Natural killer cell (primary cell): ENCODE measurements at regions not wholly inside any gene's neighbourhood (a gene's known extent, or its start where the extent isn't known, plus 50 kb on each side); places are given as distances from the start of the nearest gene placed in this dataset.
A peak's percentile ranks its signal among the peaks of the same experiment; 100 is the strongest.

Experiments used
- ATAC-seq, 3 donors: fragments of 150-1000 bp in 2 of 3; fragments of 200-7000 bp in 1 of 3; cut with Tn5 transposase; 1 replicate in 1 of 3; 2 replicates in 2 of 3; pipeline ENCODE4 v1.10.0; 2021; ENCODE audit warnings: mild to moderate bottlenecking in 2 of 3, moderate library complexity in 2 of 3
- DNase-seq, 2 donors: peaks; one replicate each; pipeline versions ENCODE4 v3.0.0 to v3.0.0-alpha.2; 2013 to 2021; ENCODE audit warnings: mixed read lengths in 1 of 2
- H3K27ac ChIP-seq: one replicate; pipeline ENCODE4 v1.5.1; 2013; ENCODE audit warnings: mild to moderate bottlenecking, low read length
- H3K27me3 ChIP-seq: one replicate; pipeline ENCODE4 v1.6.1; 2013; ENCODE audit warnings: low read length; ENCODE audit not compliant: control insufficient read depth, insufficient read depth
- H3K36me3 ChIP-seq: one replicate; pipeline ENCODE4 v1.6.1; 2013; ENCODE audit warnings: low read length; ENCODE audit not compliant: control insufficient read depth, insufficient read depth
- H3K4me1 ChIP-seq: one replicate; pipeline ENCODE4 v1.6.1; 2013; ENCODE audit warnings: low read length; ENCODE audit not compliant: control insufficient read depth, insufficient read depth
- H3K4me3 ChIP-seq: one replicate; pipeline ENCODE4 v1.5.1; 2013; ENCODE audit warnings: low read length
- H3K9me3 ChIP-seq: one replicate; pipeline ENCODE4 v1.6.1; 2013; ENCODE audit warnings: low read length; ENCODE audit not compliant: control insufficient read depth, insufficient read depth
- H3K27ac Mint-ChIP-seq, 2 donors: one replicate each; pipeline ENCODE4 v1.8.0; 2022; ENCODE audit warnings: mild to moderate bottlenecking in 2 of 2, mixed read lengths in 2 of 2, moderate library complexity in 1 of 2
- H3K27me3 Mint-ChIP-seq, 2 donors: one replicate each; pipeline ENCODE4 v1.8.0; 2022; ENCODE audit warnings: low read depth in 2 of 2, mixed read lengths in 2 of 2
- H3K36me3 Mint-ChIP-seq: one replicate; pipeline ENCODE4 v1.8.0; 2022; ENCODE audit warnings: mixed read lengths
- H3K4me1 Mint-ChIP-seq, 2 donors: one replicate each; pipeline ENCODE4 v1.8.0; 2022; ENCODE audit warnings: mixed read lengths in 2 of 2
- H3K4me3 Mint-ChIP-seq: one replicate; pipeline ENCODE4 v1.8.0; 2022; ENCODE audit warnings: mild to moderate bottlenecking, moderate library complexity, mixed read lengths
- H3K9me3 Mint-ChIP-seq, 2 donors: one replicate each; pipeline ENCODE4 v1.8.0; 2022; ENCODE audit warnings: mixed read lengths in 2 of 2
- WGBS: methylation state at CpG from one replicate; pipeline ENCODE4 v1.1.7; 2013; ENCODE audit warnings: missing lambda C conversion rate; ENCODE audit not compliant: insufficient coverage; 5-methylcytosine and 5-hydroxymethylcytosine counted together
- intact Hi-C: fragments of 100-400 bp; cut with micrococcal nuclease; formaldehyde crosslinking; loops from one replicate; pipeline ENCODE4 v1.14.2; 2022
- TF ChIP-seq, protein P1 (sequence below): fragments of 200-600 bp; IDR thresholded peaks from one replicate; pipeline ENCODE4 v1.8.0; 2022; ENCODE audit warnings: antibody characterized with exemption

DNA sequence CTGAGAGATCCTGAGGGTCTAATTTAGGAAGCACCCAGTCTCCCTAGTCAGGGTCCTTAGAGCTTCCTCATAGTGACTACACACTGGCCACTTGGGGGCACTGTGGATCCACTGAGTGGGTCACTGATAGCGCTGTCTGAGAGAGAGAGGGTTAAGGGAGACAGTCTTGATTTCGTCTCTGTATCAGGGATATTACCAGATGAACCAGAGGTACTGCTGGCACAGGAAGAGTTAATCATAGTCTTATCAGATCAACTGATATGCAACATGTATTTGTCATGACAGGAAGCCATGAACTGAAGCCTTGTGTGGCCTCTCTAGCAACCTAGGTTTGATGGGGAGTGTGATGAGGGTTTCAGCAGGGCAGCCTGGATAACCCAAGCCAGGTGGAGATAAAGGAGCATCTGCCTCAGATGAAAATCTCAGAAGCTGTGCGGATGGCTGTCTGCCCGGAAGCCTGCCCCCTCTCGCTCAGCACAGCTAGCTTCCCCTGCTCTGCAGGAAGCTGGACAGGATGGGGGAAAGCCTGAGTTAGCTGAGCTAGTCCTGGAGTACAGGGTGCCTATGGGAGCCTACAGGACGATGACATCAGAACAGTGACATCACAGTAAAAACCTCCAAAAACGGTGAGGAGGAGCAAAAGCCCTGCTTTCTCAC is 214.0 kb upstream of the PRSS1 start:
- ATAC-seq (peak; percentile 82 to 94 (median 85)), DNase-seq (peak; percentile 32 to 84)
- no peaks in the 10 kb centered on the region for H3K27me3 ChIP-seq
- H3K4me1 ChIP-seq = peaks cover 10% of the 10 kb centered on the region
- no peak overlapping the region for H3K27ac Mint-ChIP-seq
- no peak overlapping the region for H3K27ac ChIP-seq
- no peaks in the 10 kb centered on the region for H3K9me3 ChIP-seq
- no peaks in the 10 kb centered on the region for H3K9me3 Mint-ChIP-seq
- no peaks in the 10 kb centered on the region for H3K36me3 Mint-ChIP-seq
- peaks cover 0 to 3% of the 10 kb centered on the region in 2 donors for H3K27me3 Mint-ChIP-seq
- WGBS = 6% methylated on average over 7 of the region's 7 CpGs
- no peak overlapping the region for H3K4me3 ChIP-seq
- H3K36me3 ChIP-seq = no peaks in the 10 kb centered on the region
- H3K4me1 Mint-ChIP-seq = peaks cover 7 to 12% of the 10 kb centered on the region in 2 donors
- no peak overlapping the region for H3K4me3 Mint-ChIP-seq
- TF ChIP-seq, protein P1, sequence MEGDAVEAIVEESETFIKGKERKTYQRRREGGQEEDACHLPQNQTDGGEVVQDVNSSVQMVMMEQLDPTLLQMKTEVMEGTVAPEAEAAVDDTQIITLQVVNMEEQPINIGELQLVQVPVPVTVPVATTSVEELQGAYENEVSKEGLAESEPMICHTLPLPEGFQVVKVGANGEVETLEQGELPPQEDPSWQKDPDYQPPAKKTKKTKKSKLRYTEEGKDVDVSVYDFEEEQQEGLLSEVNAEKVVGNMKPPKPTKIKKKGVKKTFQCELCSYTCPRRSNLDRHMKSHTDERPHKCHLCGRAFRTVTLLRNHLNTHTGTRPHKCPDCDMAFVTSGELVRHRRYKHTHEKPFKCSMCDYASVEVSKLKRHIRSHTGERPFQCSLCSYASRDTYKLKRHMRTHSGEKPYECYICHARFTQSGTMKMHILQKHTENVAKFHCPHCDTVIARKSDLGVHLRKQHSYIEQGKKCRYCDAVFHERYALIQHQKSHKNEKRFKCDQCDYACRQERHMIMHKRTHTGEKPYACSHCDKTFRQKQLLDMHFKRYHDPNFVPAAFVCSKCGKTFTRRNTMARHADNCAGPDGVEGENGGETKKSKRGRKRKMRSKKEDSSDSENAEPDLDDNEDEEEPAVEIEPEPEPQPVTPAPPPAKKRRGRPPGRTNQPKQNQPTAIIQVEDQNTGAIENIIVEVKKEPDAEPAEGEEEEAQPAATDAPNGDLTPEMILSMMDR = peak; percentile 58
- intact Hi-C loops = no loop called here

DNA sequence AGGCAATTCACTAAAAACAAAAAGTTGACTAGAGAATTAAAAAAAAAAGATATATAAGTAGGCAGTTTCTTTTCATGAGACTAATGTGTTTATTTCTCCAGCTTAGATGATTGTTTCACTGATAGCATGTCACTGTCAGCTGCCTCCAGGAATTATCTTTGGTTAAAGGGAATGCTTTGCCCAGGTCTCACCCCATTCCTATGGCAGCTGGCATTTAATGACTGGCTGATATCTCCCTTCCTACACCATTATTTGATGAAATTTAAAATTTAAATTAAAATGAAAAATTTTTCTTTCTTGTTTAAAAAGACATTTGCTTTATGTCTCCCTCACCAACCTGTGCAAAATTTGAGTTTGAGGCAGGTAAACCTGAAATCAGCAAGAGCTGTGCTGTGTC is 214.5 kb upstream of the PRSS1 start:
- Mint-ChIP-seq H3K27me3 (peaks cover 0 to 3% of the 10 kb centered on the region in 2 donors), H3K4me1 (peaks cover 7 to 12% of the 10 kb centered on the region in 2 donors), H3K9me3 (no peaks in the 10 kb centered on the region), H3K27ac (no peak overlapping the region), H3K4me3 (no peak overlapping the region), H3K36me3 (no peaks in the 10 kb centered on the region)
- intact Hi-C loops = no loop called here
- TF ChIP-seq, protein P1 = no peak
- DNase-seq (no peak), ATAC-seq (no peak)
- Histone ChIP-seq H3K36me3 (no peaks in the 10 kb centered on the region), H3K27ac (no peak overlapping the region), H3K4me1 (peaks cover 10% of the 10 kb centered on the region), H3K27me3 (no peaks in the 10 kb centered on the region), H3K9me3 (no peaks in the 10 kb centered on the region), H3K4me3 (no peak overlapping the region)

DNA sequence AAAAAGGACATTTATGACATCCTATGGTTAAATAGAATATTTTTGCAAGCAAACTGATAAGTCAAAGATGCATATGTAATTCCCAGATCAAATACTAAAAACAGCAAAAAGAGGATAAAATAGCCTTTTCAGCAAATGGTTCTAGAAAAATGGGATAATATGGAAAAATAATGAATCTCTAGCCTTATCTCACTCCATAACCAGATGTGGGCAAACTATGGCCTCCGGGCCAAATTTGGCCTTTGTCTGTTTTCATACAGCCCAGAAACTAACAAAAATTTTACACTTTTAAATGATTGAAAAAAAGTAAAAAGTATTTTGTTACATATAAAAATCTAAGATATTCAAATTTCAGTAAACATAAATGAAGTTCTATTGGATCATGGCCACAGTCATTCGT is 215.4 kb upstream of the PRSS1 start:
- no peaks in the 10 kb centered on the region for H3K27me3 ChIP-seq
- TF ChIP-seq, protein P1 = no peak
- Mint-ChIP-seq H3K9me3 (no peaks in the 10 kb centered on the region), H3K36me3 (no peaks in the 10 kb centered on the region), H3K4me3 (no peak overlapping the region), H3K4me1 (peaks cover 7 to 12% of the 10 kb centered on the region in 2 donors), H3K27me3 (peaks cover 0 to 3% of the 10 kb centered on the region in 2 donors), H3K27ac (no peak overlapping the region)
- ATAC-seq = no peak
- WGBS = 100% methylated on average over 1 of the region's 2 CpGs
- peaks cover 10% of the 10 kb centered on the region for H3K4me1 ChIP-seq
- no peaks in the 10 kb centered on the region for H3K36me3 ChIP-seq
- H3K4me3 ChIP-seq = no peak overlapping the region
- no peak for DNase-seq
- H3K9me3 ChIP-seq = no peaks in the 10 kb centered on the region
- intact Hi-C loops = no loop called here
- no peak overlapping the region for H3K27ac ChIP-seq

DNA sequence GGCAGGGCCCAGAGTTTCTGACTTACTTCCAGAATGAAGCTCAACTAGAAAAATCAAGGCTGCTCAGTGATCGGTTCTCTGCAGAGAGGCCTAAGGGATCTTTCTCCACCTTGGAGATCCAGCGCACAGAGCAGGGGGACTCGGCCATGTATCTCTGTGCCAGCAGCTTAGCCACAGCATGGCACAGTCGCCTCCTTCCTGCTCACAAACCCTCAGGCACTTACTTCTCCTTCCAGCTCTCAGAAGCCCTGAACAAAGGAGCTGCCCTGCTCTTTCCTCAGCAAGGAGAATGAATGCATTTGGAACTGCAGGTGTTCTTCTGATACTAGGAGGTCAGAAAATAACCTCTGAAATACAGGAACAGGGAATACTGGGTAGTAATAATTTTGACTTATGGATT is 219.7 kb upstream of the PRSS1 start:
- Mint-ChIP-seq H3K4me1 (no peaks in the 10 kb centered on the region), H3K27ac (no peak overlapping the region), H3K4me3 (no peak overlapping the region), H3K27me3 (peaks cover 0 to 3% of the 10 kb centered on the region in 2 donors), H3K9me3 (no peaks in the 10 kb centered on the region), H3K36me3 (no peaks in the 10 kb centered on the region)
- ATAC-seq (no peak), DNase-seq (no peak)
- 34% methylated on average over 4 of the region's 4 CpGs for WGBS
- TF ChIP-seq, protein P1 = no peak
- intact Hi-C loops = no loop called here
- H3K9me3 ChIP-seq = no peaks in the 10 kb centered on the region
- H3K4me3 ChIP-seq = no peak overlapping the region
- no peak overlapping the region for H3K27ac ChIP-seq
- no peaks in the 10 kb centered on the region for H3K36me3 ChIP-seq
- no peaks in the 10 kb centered on the region for H3K27me3 ChIP-seq
- H3K4me1 ChIP-seq = no peaks in the 10 kb centered on the region
